ENCODE measurements at regions not wholly inside any gene's neighbourhood (a gene's known extent, or its start where the extent isn't known, plus 50 kb on each side); places are given as distances from the start of the nearest gene placed in this dataset.
"Not testable (repeated sequence)": the region's sequence is repeated elsewhere in the genome, so short reads cannot be mapped to it uniquely, and the experiment has no call there.

- Histone ChIP-seq H3K27ac (no peak overlapping the region), H3K9me2 (replicated peaks; ENCODE audit: insufficient read depth) (no peaks in the 10 kb centered on the region), H3K4me1 (ENCODE audit: insufficient read depth) (no peaks in the 10 kb centered on the region), H3K9me3 (ENCODE audit: low read depth) (no peaks in the 10 kb centered on the region), H3K36me3 (replicated peaks; ENCODE audit: insufficient read depth, low read depth) (no peaks in the 10 kb centered on the region), H2AFZ (no peak overlapping the region), H3K4me2 (no peak overlapping the region), H3K4me3 (no peak overlapping the region), H4K20me1 (ENCODE audit: insufficient read depth, poor library complexity, severe bottlenecking) (no peaks in the 10 kb centered on the region), H3K79me2 (no peaks in the 10 kb centered on the region), H3K27me3 (no peaks in the 10 kb centered on the region)
- no peak for DNase-seq (ENCODE audit: low spot score)
- WGBS (ENCODE audit: low lambda C conversion rate, missing lambda C conversion rate) = 81% methylated on average over 2 of the region's 2 CpGs
- TF ChIP-seq EZH2 (IDR thresholded peaks at IDR 0.05; ENCODE audit: borderline replicate concordance) = no peak
- TF ChIP-seq CTCF (IDR thresholded peaks at IDR 0.05; ENCODE audit: poor library complexity) = no peak
- TF ChIP-seq EZH2phosphoT487 (IDR thresholded peaks at IDR 0.05; ENCODE audit: low read depth, severe bottlenecking, unreplicated experiment) = no peak
Observed at GRCh38 chr20:12133553-12133952, 215.9 kb downstream of the BTBD3 start.

DNA sequence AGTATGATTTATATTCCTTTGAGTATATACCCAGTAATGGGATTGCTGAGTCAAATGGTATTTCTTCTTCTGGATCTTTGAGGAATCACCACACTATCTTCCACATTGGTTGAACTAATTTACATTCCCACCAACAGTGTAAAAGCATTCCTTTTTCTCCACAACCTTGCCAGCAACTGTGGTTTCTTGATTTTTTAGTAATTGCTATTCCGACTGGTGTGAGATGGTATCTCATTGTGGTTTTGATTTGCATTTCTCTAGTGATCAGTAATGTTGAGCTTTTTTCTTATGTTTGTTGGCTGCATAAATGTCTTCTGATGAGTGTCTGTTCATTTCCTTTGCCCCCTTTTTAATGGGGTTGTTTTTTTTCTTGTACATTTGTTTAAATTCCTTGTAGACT, 228.3 kb downstream of the BTBD3 start:
- not testable (repeated sequence) for H4K20me1 ChIP-seq (ENCODE audit: insufficient read depth, poor library complexity, severe bottlenecking); H3K4me3 ChIP-seq; H3K27me3 ChIP-seq; H3K36me3 ChIP-seq (replicated peaks; ENCODE audit: insufficient read depth, low read depth); H3K79me2 ChIP-seq; H2AFZ ChIP-seq; H3K9me2 ChIP-seq (replicated peaks; ENCODE audit: insufficient read depth); H3K9me3 ChIP-seq (ENCODE audit: low read depth); H3K27ac ChIP-seq; H3K4me2 ChIP-seq; DNase-seq (ENCODE audit: low spot score); H3K4me1 ChIP-seq (ENCODE audit: insufficient read depth)
- WGBS (ENCODE audit: low lambda C conversion rate, missing lambda C conversion rate) = 92% methylated on average over 1 of the region's 1 CpG

DNA sequence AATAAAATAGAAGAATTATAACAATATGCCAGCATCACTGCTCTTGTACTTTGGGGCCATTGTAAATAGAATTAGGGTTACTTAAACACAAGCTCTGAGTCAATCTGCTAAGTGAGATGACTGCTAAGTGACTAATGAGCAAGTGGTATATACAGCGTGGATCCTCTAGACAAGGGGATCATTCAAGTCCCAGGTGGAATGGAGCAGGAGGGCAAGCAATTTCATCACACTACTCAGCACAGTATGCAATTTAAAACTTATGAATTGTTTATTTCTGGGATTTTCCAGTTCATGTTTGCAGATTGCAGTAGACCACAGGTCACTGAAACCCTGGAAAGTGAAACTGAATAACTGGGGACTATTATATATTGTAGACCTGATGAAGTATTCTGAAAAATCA, 235.3 kb downstream of the BTBD3 start:
- Histone ChIP-seq H2AFZ (no peak overlapping the region), H3K36me3 (replicated peaks; ENCODE audit: insufficient read depth, low read depth) (no peaks in the 10 kb centered on the region), H3K4me3 (no peak overlapping the region), H3K27ac (no peak overlapping the region), H3K79me2 (no peaks in the 10 kb centered on the region), H4K20me1 (ENCODE audit: insufficient read depth, poor library complexity, severe bottlenecking) (no peaks in the 10 kb centered on the region), H3K9me2 (replicated peaks; ENCODE audit: insufficient read depth) (no peaks in the 10 kb centered on the region), H3K9me3 (ENCODE audit: low read depth) (no peaks in the 10 kb centered on the region), H3K4me1 (ENCODE audit: insufficient read depth) (no peaks in the 10 kb centered on the region), H3K4me2 (no peak overlapping the region), H3K27me3 (no peaks in the 10 kb centered on the region)
- 73% methylated on average over 1 of the region's 1 CpG for WGBS (ENCODE audit: low lambda C conversion rate, missing lambda C conversion rate)
- DNase-seq (ENCODE audit: low spot score) = no peak
- TF ChIP-seq CTCF (IDR thresholded peaks at IDR 0.05; ENCODE audit: poor library complexity) (no peak), EZH2 (IDR thresholded peaks at IDR 0.05; ENCODE audit: borderline replicate concordance) (no peak), EZH2phosphoT487 (IDR thresholded peaks at IDR 0.05; ENCODE audit: low read depth, severe bottlenecking, unreplicated experiment) (no peak)

DNA sequence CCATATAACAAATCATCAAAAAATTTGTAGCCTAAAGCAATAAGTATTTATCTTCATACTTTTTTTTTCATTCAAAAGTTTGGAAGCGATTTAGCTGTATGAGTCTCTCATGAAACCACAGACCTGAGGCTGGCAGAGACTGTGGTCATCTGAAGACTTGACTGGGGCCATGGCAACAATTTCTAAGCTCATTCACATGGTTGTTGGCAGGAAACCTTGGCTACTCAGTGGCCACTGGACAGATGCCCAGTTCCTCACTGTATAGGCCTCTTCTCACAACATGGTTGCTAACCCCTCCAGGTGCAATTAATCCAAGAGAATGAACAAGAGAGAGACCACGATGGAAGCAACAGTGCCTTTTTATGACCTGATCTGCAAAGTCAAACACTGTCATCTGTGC, 235.9 kb downstream of the BTBD3 start:
- TF ChIP-seq EZH2 (IDR thresholded peaks at IDR 0.05; ENCODE audit: borderline replicate concordance) (no peak), CTCF (IDR thresholded peaks at IDR 0.05; ENCODE audit: poor library complexity) (no peak), EZH2phosphoT487 (IDR thresholded peaks at IDR 0.05; ENCODE audit: low read depth, severe bottlenecking, unreplicated experiment) (no peak)
- Histone ChIP-seq H3K36me3 (replicated peaks; ENCODE audit: insufficient read depth, low read depth) (no peaks in the 10 kb centered on the region), H3K27ac (no peak overlapping the region), H4K20me1 (ENCODE audit: insufficient read depth, poor library complexity, severe bottlenecking) (no peaks in the 10 kb centered on the region), H3K4me3 (no peak overlapping the region), H3K27me3 (no peaks in the 10 kb centered on the region), H3K9me3 (ENCODE audit: low read depth) (no peaks in the 10 kb centered on the region), H3K4me1 (ENCODE audit: insufficient read depth) (no peaks in the 10 kb centered on the region), H3K79me2 (no peaks in the 10 kb centered on the region), H3K4me2 (no peak overlapping the region), H2AFZ (no peak overlapping the region), H3K9me2 (replicated peaks; ENCODE audit: insufficient read depth) (no peaks in the 10 kb centered on the region)
- DNase-seq (ENCODE audit: low spot score) = no peak
- 93% methylated on average over 2 of the region's 2 CpGs for WGBS (ENCODE audit: low lambda C conversion rate, missing lambda C conversion rate)

All from hepatocyte (in vitro differentiated cells).